ENCODE measurements at regions not wholly inside any gene's neighbourhood (a gene's known extent, or its start where the extent isn't known, plus 50 kb on each side); places are given as distances from the start of the nearest gene placed in this dataset.

DNA sequence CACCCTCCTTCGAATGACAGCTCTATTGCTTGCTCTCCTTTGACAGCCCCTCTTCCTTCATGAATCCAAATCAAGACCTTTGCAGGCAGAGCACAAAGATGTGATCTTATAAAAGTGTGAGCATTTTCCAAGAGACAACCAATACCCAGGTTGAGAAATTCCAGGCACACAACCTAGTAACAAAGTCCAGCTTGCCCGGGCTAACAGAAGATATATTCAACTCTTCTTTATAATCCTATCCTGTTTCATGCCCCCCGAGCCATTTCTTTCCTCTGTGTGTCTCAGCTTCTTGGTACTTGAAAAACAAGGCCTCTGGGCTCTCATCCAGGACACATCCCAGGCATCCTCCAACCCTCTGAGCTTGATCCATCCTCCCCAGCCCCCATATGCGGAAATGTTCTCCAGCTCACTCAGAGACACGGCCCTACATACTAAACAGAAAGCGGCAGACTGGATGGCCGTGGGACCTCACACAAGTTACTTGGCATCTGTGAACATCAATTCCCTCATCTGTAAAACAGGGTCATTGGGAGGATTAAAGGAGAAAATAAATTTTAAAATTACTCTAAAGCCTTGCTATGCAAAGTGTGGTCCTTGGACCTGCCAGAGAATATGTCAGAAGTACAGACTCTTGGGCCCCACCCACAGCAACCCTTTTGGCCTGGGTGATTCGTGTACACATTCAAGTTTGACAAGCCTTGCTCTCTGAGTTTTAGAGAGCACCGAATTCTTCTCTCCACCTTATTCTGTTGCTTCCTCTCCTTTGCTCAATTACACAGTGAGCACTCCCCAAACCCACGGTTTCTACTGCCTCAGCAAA lies 627.0 kb downstream of the BCOR start:
- H3K4me1 ChIP-seq (ENCODE audit: control insufficient read depth, insufficient read depth, low read length): no peaks in the 10 kb centered on the region
- ChIA-PET POLR2A (ENCODE audit: unreplicated experiment) (no interaction called here), CTCF (no interaction called here)
- no peak overlapping the region for H2BK20ac ChIP-seq (ENCODE audit: low read depth, low read length)
- dilution Hi-C loops (cut with HindIII; ENCODE audit: low sequenced_read_pairs, unreplicated experiment): no loop called here
- no peak overlapping the region for H3K18ac ChIP-seq (ENCODE audit: low read depth, low read length)
- in situ Hi-C loops (cut with MboI; ENCODE audit: low sequenced_read_pairs): no loop called here
- H3K27me3 ChIP-seq (ENCODE audit: control insufficient read depth, insufficient read depth, low read length): peaks cover 6% of the 10 kb centered on the region; the same call in 1 of the 2 replicates
- no peak overlapping the region for H2BK120ac ChIP-seq (ENCODE audit: low read depth, low read length)
- H3K9ac ChIP-seq (ENCODE audit: low read depth, low read length): no peak overlapping the region
- no peaks in the 10 kb centered on the region; the same call in 1 of the 2 replicates for H3K9me3 ChIP-seq (ENCODE audit: control insufficient read depth, insufficient read depth, low read length)
- H3K23ac ChIP-seq (ENCODE audit: low read depth, low read length): no peak overlapping the region
- H3K4ac ChIP-seq (ENCODE audit: low read depth, low read length): no peak overlapping the region
- no peak overlapping the region for H3K27ac ChIP-seq (ENCODE audit: insufficient read depth, low read length)
- intact Hi-C loops (cut with micrococcal nuclease): no loop called here
- H3K56ac ChIP-seq (ENCODE audit: extremely low read depth, insufficient read depth, low read length): no peak overlapping the region
- no peak overlapping the region for H2AFZ ChIP-seq (replicated peaks; ENCODE audit: low read length, poor library complexity)
- no peaks in the 10 kb centered on the region for H3K79me1 ChIP-seq (ENCODE audit: low read depth in 1 of 2, low read length in 2 of 2)
- no peaks in the 10 kb centered on the region for H4K20me1 ChIP-seq (ENCODE audit: insufficient read depth, low read length)
- ATAC-seq (ENCODE audit: low read depth): no peak
- H3K9me1 ChIP-seq (ENCODE audit: insufficient read depth, low read length): no peaks in the 10 kb centered on the region
- H4K5ac ChIP-seq (ENCODE audit: low read depth, low read length): no peak overlapping the region
- no peak overlapping the region for H2BK15ac ChIP-seq (ENCODE audit: low read depth, low read length)
- no peak overlapping the region for H2AK9ac ChIP-seq (replicated peaks; ENCODE audit: low read depth, low read length, poor library complexity)
- TF ChIP-seq MAZ (IDR thresholded peaks at IDR 0.05; ENCODE audit: borderline replicate concordance, low read depth, low read length) (no peak), RFX5 (IDR thresholded peaks at IDR 0.05; ENCODE audit: low read depth, low read length) (no peak), MAFK (IDR thresholded peaks at IDR 0.05; ENCODE audit: low read depth, low read length) (no peak), CHD1 (IDR thresholded peaks at IDR 0.05; ENCODE audit: low read depth, low read length) (no peak), SMC3 (IDR thresholded peaks at IDR 0.05; ENCODE audit: low read depth, low read length) (no peak), BHLHE40 (IDR thresholded peaks at IDR 0.05; ENCODE audit: low read depth, low read length) (no peak), POLR2A (IDR thresholded peaks at IDR 0.05; ENCODE audit: low read depth, low read length) (no peak), RCOR1 (IDR thresholded peaks at IDR 0.05; ENCODE audit: insufficient replicate concordance, low read length) (no peak), MXI1 (IDR thresholded peaks at IDR 0.05; ENCODE audit: borderline replicate concordance, low read depth, low read length) (no peak), NFE2L2 (IDR thresholded peaks at IDR 0.05; ENCODE audit: low read depth, low read length) (no peak), FOS (IDR thresholded peaks at IDR 0.05; ENCODE audit: low read depth, low read length) (no peak), RAD21 (IDR thresholded peaks at IDR 0.05; ENCODE audit: low read length) (no peak), CEBPB (IDR thresholded peaks at IDR 0.05; ENCODE audit: low read depth, low read length) (no peak)
- TF ChIP-seq, protein P1, sequence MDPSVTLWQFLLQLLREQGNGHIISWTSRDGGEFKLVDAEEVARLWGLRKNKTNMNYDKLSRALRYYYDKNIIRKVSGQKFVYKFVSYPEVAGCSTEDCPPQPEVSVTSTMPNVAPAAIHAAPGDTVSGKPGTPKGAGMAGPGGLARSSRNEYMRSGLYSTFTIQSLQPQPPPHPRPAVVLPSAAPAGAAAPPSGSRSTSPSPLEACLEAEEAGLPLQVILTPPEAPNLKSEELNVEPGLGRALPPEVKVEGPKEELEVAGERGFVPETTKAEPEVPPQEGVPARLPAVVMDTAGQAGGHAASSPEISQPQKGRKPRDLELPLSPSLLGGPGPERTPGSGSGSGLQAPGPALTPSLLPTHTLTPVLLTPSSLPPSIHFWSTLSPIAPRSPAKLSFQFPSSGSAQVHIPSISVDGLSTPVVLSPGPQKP (IDR thresholded peaks at IDR 0.05; ENCODE audit: borderline replicate concordance, low read depth, low read length): no peak
- TF ChIP-seq, protein P2, sequence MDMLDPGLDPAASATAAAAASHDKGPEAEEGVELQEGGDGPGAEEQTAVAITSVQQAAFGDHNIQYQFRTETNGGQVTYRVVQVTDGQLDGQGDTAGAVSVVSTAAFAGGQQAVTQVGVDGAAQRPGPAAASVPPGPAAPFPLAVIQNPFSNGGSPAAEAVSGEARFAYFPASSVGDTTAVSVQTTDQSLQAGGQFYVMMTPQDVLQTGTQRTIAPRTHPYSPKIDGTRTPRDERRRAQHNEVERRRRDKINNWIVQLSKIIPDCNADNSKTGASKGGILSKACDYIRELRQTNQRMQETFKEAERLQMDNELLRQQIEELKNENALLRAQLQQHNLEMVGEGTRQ (IDR thresholded peaks at IDR 0.05; ENCODE audit: low read depth, low read length): no peak
- TF ChIP-seq, protein P3, sequence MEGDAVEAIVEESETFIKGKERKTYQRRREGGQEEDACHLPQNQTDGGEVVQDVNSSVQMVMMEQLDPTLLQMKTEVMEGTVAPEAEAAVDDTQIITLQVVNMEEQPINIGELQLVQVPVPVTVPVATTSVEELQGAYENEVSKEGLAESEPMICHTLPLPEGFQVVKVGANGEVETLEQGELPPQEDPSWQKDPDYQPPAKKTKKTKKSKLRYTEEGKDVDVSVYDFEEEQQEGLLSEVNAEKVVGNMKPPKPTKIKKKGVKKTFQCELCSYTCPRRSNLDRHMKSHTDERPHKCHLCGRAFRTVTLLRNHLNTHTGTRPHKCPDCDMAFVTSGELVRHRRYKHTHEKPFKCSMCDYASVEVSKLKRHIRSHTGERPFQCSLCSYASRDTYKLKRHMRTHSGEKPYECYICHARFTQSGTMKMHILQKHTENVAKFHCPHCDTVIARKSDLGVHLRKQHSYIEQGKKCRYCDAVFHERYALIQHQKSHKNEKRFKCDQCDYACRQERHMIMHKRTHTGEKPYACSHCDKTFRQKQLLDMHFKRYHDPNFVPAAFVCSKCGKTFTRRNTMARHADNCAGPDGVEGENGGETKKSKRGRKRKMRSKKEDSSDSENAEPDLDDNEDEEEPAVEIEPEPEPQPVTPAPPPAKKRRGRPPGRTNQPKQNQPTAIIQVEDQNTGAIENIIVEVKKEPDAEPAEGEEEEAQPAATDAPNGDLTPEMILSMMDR (conservative IDR thresholded peaks at IDR 0.05; ENCODE audit: low read depth, low read length): no peak
- WGBS, 2 experiments (ENCODE audit: extremely low coverage in 2 of 2, insufficient read length in 1 of 2): 27% methylated on average over 2 of the region's 10 CpGs; no CpG with 5 or more reads in 1 of the 2 experiments
- H2AK5ac ChIP-seq (ENCODE audit: low read depth, low read length): no peak overlapping the region
- H2BK5ac ChIP-seq (ENCODE audit: low read depth, low read length, poor library complexity, severe bottlenecking): no peak overlapping the region
- no TSS peak for BruUV-seq (replicated peaks)
- H4K91ac ChIP-seq (ENCODE audit: insufficient read depth, low read depth, low read length): no peak overlapping the region
- H4K8ac ChIP-seq (ENCODE audit: low read depth in 2 of 2, low read length in 2 of 2): no peak overlapping the region
- no peak overlapping the region for H3K4me3 ChIP-seq (ENCODE audit: insufficient read depth, low read depth, low read length)
- no peaks in the 10 kb centered on the region for H3K36me3 ChIP-seq (ENCODE audit: control insufficient read depth, insufficient read depth, low read length)
- H3K4me2 ChIP-seq (ENCODE audit: low read depth, low read length): no peak overlapping the region
- DNase-seq: peak; percentile 45
- H3K14ac ChIP-seq (replicated peaks; ENCODE audit: low read depth, low read length): no peak overlapping the region

Data from IMR-90 (cell line).